PC-3 (cell line): ENCODE measurements at regions not wholly inside any gene's neighbourhood (a gene's known extent, or its start where the extent isn't known, plus 50 kb on each side); places are given as distances from the start of the nearest gene placed in this dataset.

Source experiments
- ATAC-seq: fragments of 200-7000 bp; cut with Tn5 transposase; 2 replicates; pipeline ENCODE4 v1.9.1; 2020; ENCODE audit warnings: mild to moderate bottlenecking, moderate library complexity
- BruUV-seq: library from RNA; stranded (reverse); fragments of 400-500 nt; replicated peaks from 2 replicates; lab custom pipeline; 2021; lab: Mats Ljungman, UMichigan
- CTCF ChIA-PET: fragments of 300-600 bp; sonication (Branson Sonifier 250); formaldehyde crosslinking; loops from one replicate; lab custom pipeline; 2022; ENCODE audit warnings: antibody characterized with exemption; lab: Charles Lee
- POLR2A ChIA-PET: fragments of 300-600 bp; sonication (Branson Sonifier 250); formaldehyde crosslinking; loops from one replicate; lab custom pipeline; 2022; ENCODE audit warnings: antibody characterized with exemption; ENCODE audit not compliant: unreplicated experiment; lab: Charles Lee
- DNase-seq: peaks from one replicate; pipeline ENCODE4 v3.0.0-alpha.2; 2015
- H2AFZ ChIP-seq: fragments of 300-600 bp; sonication (generic); 2 replicates; pipeline ENCODE4 v1.6.0; 2016; ENCODE audit warnings: antibody characterized with exemption, low read length
- H3F3A ChIP-seq: fragments of 300-600 bp; sonication (generic); one replicate; pipeline ENCODE4 v1.6.0; 2017; ENCODE audit warnings: antibody characterized with exemption, low read length, control low read depth, mild to moderate bottlenecking; ENCODE audit not compliant: unreplicated experiment
- H3K27ac ChIP-seq: fragments of 300-600 bp; sonication (generic); 2 replicates; pipeline ENCODE4 v1.5.1; 2016; ENCODE audit warnings: mild to moderate bottlenecking, low read length
- H3K27me3 ChIP-seq: fragments of 300-600 bp; sonication (generic); 2 replicates; pipeline ENCODE4 v1.6.1; 2016; ENCODE audit warnings: low read length, mixed read lengths
- H3K36me3 ChIP-seq: fragments of 300-600 bp; sonication (generic); 2 replicates; pipeline ENCODE4 v1.6.1; 2016; ENCODE audit warnings: low read depth, mixed run types, low read length, mixed read lengths
- H3K4me1 ChIP-seq: fragments of 300-600 bp; sonication (generic); 2 replicates; pipeline ENCODE4 v1.5.1; 2016; ENCODE audit warnings: low read length; ENCODE audit not compliant: insufficient read depth
- H3K4me2 ChIP-seq: fragments of 300-600 bp; sonication (generic); 2 replicates; pipeline ENCODE4 v1.6.0; 2016; ENCODE audit warnings: low read length
- H3K4me3 ChIP-seq: fragments of 300-600 bp; sonication (generic); 2 replicates; pipeline ENCODE4 v1.5.1; 2016; ENCODE audit warnings: mild to moderate bottlenecking, low read length, mixed read lengths
- H3K79me2 ChIP-seq: fragments of 300-600 bp; sonication (generic); 2 replicates; pipeline ENCODE4 v1.6.1; 2017; ENCODE audit warnings: low read length, mixed read lengths
- H3K9ac ChIP-seq: fragments of 300-600 bp; sonication (generic); 2 replicates; pipeline ENCODE4 v1.6.0; 2016; ENCODE audit warnings: mild to moderate bottlenecking, low read length
- H3K9me2 ChIP-seq: fragments of 300-600 bp; sonication (generic); replicated peaks from 2 replicates; pipeline ENCODE4 v1.6.1; 2016; ENCODE audit warnings: mixed run types, low read length, mixed read lengths
- H3K9me3 ChIP-seq: fragments of 300-600 bp; sonication (generic); 2 replicates; pipeline ENCODE4 v1.6.1; 2016; ENCODE audit warnings: low read length, mixed read lengths
- H4K20me1 ChIP-seq: fragments of 300-600 bp; sonication (generic); 2 replicates; pipeline ENCODE4 v1.6.1; 2016; ENCODE audit warnings: low read length, mixed read lengths
- CTCF ChIP-seq: fragments of 300-600 bp; sonication (generic); conservative IDR thresholded peaks from 2 replicates; pipeline ENCODE4 v1.5.1; 2017; ENCODE audit warnings: antibody characterized with exemption, low read depth, mild to moderate bottlenecking, low read length
- EZH2 ChIP-seq: fragments of 300-600 bp; sonication (generic); IDR thresholded peaks from one replicate; pipeline ENCODE4 v1.6.1; 2017; ENCODE audit warnings: antibody characterized with exemption, mild to moderate bottlenecking, low read length; ENCODE audit not compliant: unreplicated experiment
- EZH2phosphoT487 ChIP-seq: fragments of 300-600 bp; sonication (generic); IDR thresholded peaks from 2 replicates; pipeline ENCODE4 v1.6.1; 2018; ENCODE audit warnings: mild to moderate bottlenecking, antibody characterized with exemption, low read length, borderline replicate concordance
- intact Hi-C: fragments of 100-400 bp; cut with micrococcal nuclease; formaldehyde crosslinking; loops from 2 replicates; pipeline ENCODE4 v1.9.0; 2023

GRCh38 chr1:104291156-104291555, 541.5 kb downstream of the AMY1C start:
- no peaks in the 10 kb centered on the region for H3K9me2 ChIP-seq
- H2AFZ ChIP-seq: no peak overlapping the region
- no peak overlapping the region for H3K4me2 ChIP-seq
- H3K4me1 ChIP-seq: no peaks in the 10 kb centered on the region
- DNase-seq: no peak
- ChIA-PET CTCF (no interaction called here), POLR2A (no interaction called here)
- no peak for ATAC-seq
- H3K9ac ChIP-seq: no peak overlapping the region
- BruUV-seq: no TSS peak
- no peaks in the 10 kb centered on the region for H3K79me2 ChIP-seq
- H3F3A ChIP-seq: no peaks in the 10 kb centered on the region
- no peaks in the 10 kb centered on the region for H3K27me3 ChIP-seq
- no peaks in the 10 kb centered on the region for H3K9me3 ChIP-seq
- TF ChIP-seq EZH2phosphoT487: no peak
- no peak for TF ChIP-seq CTCF
- no peak for TF ChIP-seq EZH2
- H3K4me3 ChIP-seq: no peak overlapping the region
- no peaks in the 10 kb centered on the region for H3K36me3 ChIP-seq
- no peak overlapping the region for H3K27ac ChIP-seq
- no peaks in the 10 kb centered on the region for H4K20me1 ChIP-seq
- intact Hi-C loops: no loop called here

GRCh38 chr1:104294259-104294658, 544.6 kb downstream of the AMY1C start:
- Histone ChIP-seq H3K36me3 (no peaks in the 10 kb centered on the region), H3K4me2 (no peak overlapping the region), H3F3A (no peaks in the 10 kb centered on the region), H3K4me3 (no peak overlapping the region), H3K27ac (no peak overlapping the region), H3K27me3 (no peaks in the 10 kb centered on the region), H3K4me1 (no peaks in the 10 kb centered on the region), H4K20me1 (no peaks in the 10 kb centered on the region), H3K79me2 (no peaks in the 10 kb centered on the region), H2AFZ (no peak overlapping the region), H3K9me2 (no peaks in the 10 kb centered on the region), H3K9ac (no peak overlapping the region), H3K9me3 (no peaks in the 10 kb centered on the region)
- ChIA-PET POLR2A (no interaction called here), CTCF (no interaction called here)
- DNase-seq (no peak), ATAC-seq (no peak)
- intact Hi-C loops: no loop called here
- BruUV-seq: no TSS peak
- no peak for TF ChIP-seq EZH2
- TF ChIP-seq CTCF: no peak
- no peak for TF ChIP-seq EZH2phosphoT487

GRCh38 chr1:104295511-104295910, 545.8 kb downstream of the AMY1C start:
- no peaks in the 10 kb centered on the region for H3K9me3 ChIP-seq

More at GRCh38 chr1:104295511-104295910, 545.8 kb downstream of the AMY1C start:
- H3K4me1 ChIP-seq: no peaks in the 10 kb centered on the region
- no peaks in the 10 kb centered on the region for H3K9me2 ChIP-seq
- TF ChIP-seq CTCF: no peak
- TF ChIP-seq EZH2: no peak
- TF ChIP-seq EZH2phosphoT487: no peak
- H3F3A ChIP-seq: no peaks in the 10 kb centered on the region
- ATAC-seq (no peak), DNase-seq (no peak)
- H3K27ac ChIP-seq: no peak overlapping the region
- no TSS peak for BruUV-seq
- ChIA-PET CTCF (no interaction called here), POLR2A (no interaction called here)
- H3K27me3 ChIP-seq: no peaks in the 10 kb centered on the region
- H3K79me2 ChIP-seq: no peaks in the 10 kb centered on the region
- H3K4me2 ChIP-seq: no peak overlapping the region
- H2AFZ ChIP-seq: no peak overlapping the region
- intact Hi-C loops: no loop called here
- no peak overlapping the region for H3K9ac ChIP-seq
- H3K4me3 ChIP-seq: no peak overlapping the region
- no peaks in the 10 kb centered on the region for H4K20me1 ChIP-seq
- no peaks in the 10 kb centered on the region for H3K36me3 ChIP-seq
